Keratinocyte (primary cell): ENCODE measurements at regions not wholly inside any gene's neighbourhood (a gene's known extent, or its start where the extent isn't known, plus 50 kb on each side); places are given as distances from the start of the nearest gene placed in this dataset.

Experiments used
- EZH2 ChIP-seq: IDR thresholded peaks from one replicate; pipeline ENCODE4 v1.6.1; 2012; ENCODE audit warnings: inconsistent platforms, mild to moderate bottlenecking, low read length, moderate library complexity
- TF ChIP-seq, protein P1 (sequence below), 3 experiments: IDR thresholded peaks in 1 of 3; conservative IDR thresholded peaks in 1 of 3; optimal IDR thresholded peaks in 1 of 3; 2 replicates in 2 of 3; 3 replicates in 1 of 3; pipeline versions ENCODE3 to v1.5.1; 2011; ENCODE audit warnings: low read length in 3 of 3, mild to moderate bottlenecking in 3 of 3, moderate library complexity in 2 of 3, control low read depth in 1 of 3, inconsistent platforms in 1 of 3; ENCODE audit not compliant: insufficient read depth in 2 of 3; ENCODE audit errors: extremely low read depth in 1 of 3

DNA sequence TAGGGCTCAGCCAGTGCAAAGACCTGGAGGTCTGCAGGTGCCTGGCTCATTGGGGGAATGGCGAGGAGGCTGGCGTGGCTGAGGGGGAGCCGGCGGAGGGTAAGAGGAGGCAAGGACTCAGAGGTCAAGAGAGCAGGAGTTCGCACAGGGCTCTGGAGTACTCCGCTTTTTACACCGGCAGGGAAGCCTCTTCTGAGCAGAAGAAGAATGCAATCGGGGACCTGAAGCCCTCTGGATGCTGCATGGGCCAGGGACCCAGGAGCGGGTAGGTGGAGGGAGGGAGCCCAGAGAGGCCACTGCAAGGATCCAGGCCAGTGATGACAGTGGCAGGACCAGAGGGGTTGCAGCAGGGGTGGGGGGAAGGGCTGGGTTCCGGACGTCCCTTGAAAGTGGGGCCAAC is 70.4 kb upstream of the TAMM41 start:
- no peak for TF ChIP-seq EZH2
- TF ChIP-seq, protein P1, sequence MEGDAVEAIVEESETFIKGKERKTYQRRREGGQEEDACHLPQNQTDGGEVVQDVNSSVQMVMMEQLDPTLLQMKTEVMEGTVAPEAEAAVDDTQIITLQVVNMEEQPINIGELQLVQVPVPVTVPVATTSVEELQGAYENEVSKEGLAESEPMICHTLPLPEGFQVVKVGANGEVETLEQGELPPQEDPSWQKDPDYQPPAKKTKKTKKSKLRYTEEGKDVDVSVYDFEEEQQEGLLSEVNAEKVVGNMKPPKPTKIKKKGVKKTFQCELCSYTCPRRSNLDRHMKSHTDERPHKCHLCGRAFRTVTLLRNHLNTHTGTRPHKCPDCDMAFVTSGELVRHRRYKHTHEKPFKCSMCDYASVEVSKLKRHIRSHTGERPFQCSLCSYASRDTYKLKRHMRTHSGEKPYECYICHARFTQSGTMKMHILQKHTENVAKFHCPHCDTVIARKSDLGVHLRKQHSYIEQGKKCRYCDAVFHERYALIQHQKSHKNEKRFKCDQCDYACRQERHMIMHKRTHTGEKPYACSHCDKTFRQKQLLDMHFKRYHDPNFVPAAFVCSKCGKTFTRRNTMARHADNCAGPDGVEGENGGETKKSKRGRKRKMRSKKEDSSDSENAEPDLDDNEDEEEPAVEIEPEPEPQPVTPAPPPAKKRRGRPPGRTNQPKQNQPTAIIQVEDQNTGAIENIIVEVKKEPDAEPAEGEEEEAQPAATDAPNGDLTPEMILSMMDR (optimal IDR thresholded peaks at IDR 0.05 in 1 of 3, IDR thresholded peaks at IDR 0.05 in 1 of 3, conservative IDR thresholded peaks at IDR 0.05 in 1 of 3; ENCODE audit: extremely low read depth in 1 of 3, insufficient read depth in 2 of 3, low read length in 3 of 3), result no peak
